Immature natural killer cell (primary cell): ENCODE measurements at regions not wholly inside any gene's neighbourhood (a gene's known extent, or its start where the extent isn't known, plus 50 kb on each side); places are given as distances from the start of the nearest gene placed in this dataset.

ENCODE experiments used
- DNase-seq, 3 donors: peaks; one replicate each; pipeline ENCODE4 v3.0.0; 2022; ENCODE audit warnings: mixed read lengths in 1 of 3
- H3K27ac Mint-ChIP-seq, 6 donors: one replicate each; pipeline ENCODE4 v1.8.0; 2020; ENCODE audit warnings: mixed read lengths in 6 of 6, mild to moderate bottlenecking in 5 of 6, inconsistent platforms in 4 of 6, moderate library complexity in 3 of 6
- H3K27me3 Mint-ChIP-seq, 3 donors: one replicate each; pipeline ENCODE4 v1.8.0; 2020 to 2021; ENCODE audit warnings: low read depth in 3 of 3, mild to moderate bottlenecking in 3 of 3, mixed read lengths in 3 of 3, moderate library complexity in 3 of 3, inconsistent platforms in 1 of 3
- H3K36me3 Mint-ChIP-seq, 3 donors: one replicate each; pipeline ENCODE4 v1.8.0; 2020; ENCODE audit warnings: mixed read lengths in 3 of 3, inconsistent platforms in 2 of 3, mild to moderate bottlenecking in 2 of 3
- H3K4me1 Mint-ChIP-seq, 2 donors: one replicate each; pipeline ENCODE4 v1.8.0; 2020; ENCODE audit warnings: inconsistent platforms in 2 of 2, mild to moderate bottlenecking in 2 of 2, mixed read lengths in 2 of 2, moderate library complexity in 1 of 2
- H3K4me3 Mint-ChIP-seq, 5 donors: one replicate each; pipeline ENCODE4 v1.8.0; 2020; ENCODE audit warnings: mild to moderate bottlenecking in 5 of 5, mixed read lengths in 5 of 5, inconsistent platforms in 3 of 5, moderate library complexity in 3 of 5
- H3K9me3 Mint-ChIP-seq, 6 donors: one replicate each; pipeline ENCODE4 v1.8.0; 2020; ENCODE audit warnings: mild to moderate bottlenecking in 6 of 6, mixed read lengths in 6 of 6, inconsistent platforms in 4 of 6, moderate library complexity in 3 of 6

DNA sequence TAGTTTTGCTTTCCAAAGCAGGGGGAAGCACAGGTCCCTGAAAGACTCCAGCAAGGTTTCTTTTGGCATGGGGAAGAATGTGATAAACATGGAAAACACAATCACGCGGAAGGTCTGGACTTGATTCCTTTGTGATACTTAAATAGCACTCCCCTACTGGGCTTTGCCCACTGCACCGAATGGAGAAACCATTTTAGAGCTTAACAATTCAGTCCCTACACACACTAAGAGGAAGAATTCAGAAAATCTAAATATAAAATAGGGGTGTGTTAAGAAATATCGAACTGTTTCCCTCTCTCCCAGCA, 71.4 kb upstream of the NHSL1 start:
- H3K27ac Mint-ChIP-seq, result no peak overlapping the region
- DNase-seq, result no peak
- no peak overlapping the region for H3K4me3 Mint-ChIP-seq
- H3K9me3 Mint-ChIP-seq, result no peaks in the 10 kb centered on the region
- peaks cover 0 to 5% (median 2%) of the 10 kb centered on the region in 3 donors for H3K27me3 Mint-ChIP-seq
- H3K36me3 Mint-ChIP-seq, result no peaks in the 10 kb centered on the region
- H3K4me1 Mint-ChIP-seq, result no peaks in the 10 kb centered on the region

DNA sequence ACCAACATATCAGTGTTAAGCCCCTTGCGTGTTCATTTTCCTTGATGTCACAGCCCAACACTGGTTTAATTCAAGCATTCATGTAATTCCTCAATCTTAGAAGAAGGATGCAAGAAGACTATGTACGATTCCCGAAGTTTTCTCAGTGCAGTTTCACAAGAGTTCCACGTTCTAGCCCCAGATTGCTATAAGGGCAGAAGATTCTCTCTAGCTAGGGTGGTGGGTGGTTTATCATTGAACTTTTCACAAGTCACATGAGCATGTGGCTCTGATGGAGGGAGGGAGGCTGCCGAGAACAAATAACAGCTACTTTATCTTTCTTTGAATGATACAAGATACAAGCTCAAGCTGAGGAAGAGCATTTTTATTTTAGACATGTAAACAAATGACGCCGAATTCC, 71.9 kb upstream of the NHSL1 start:
- Mint-ChIP-seq H3K27ac (no peak overlapping the region), H3K4me1 (no peaks in the 10 kb centered on the region), H3K4me3 (no peak overlapping the region), H3K9me3 (no peaks in the 10 kb centered on the region), H3K27me3 (peaks cover 0 to 5% (median 2%) of the 10 kb centered on the region in 3 donors), H3K36me3 (no peaks in the 10 kb centered on the region)
- DNase-seq, result no peak

DNA sequence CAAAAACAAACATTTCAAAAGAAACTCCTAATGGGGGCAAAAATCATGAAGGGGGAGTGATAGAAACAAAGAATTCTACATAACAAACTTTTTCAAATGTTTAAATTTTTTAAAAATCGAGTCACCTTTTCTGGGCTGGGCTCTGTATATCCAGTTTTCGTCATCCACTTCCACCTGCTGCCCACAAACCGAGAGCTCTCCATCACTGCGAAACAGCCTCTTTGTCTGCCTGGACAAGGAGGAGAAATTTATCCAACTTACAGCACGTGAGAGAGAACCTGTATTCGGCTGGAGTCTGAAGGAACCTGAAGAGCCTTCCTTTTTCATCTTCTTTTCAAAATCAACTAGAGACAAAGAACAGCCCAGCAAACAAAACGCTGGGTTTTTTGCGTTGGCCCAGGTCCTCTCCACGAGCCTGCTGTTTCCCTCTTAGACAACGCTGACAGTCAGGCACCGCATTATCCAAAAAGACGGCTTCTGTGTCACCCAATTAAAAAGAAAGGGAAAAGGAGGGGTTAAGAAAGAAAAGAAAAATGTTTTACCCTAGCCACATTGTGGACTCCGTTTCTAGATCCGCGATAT, 72.4 kb upstream of the NHSL1 start:
- no peak overlapping the region for H3K27ac Mint-ChIP-seq
- no peaks in the 10 kb centered on the region for H3K36me3 Mint-ChIP-seq
- DNase-seq, result no peak
- no peaks in the 10 kb centered on the region for H3K4me1 Mint-ChIP-seq
- no peaks in the 10 kb centered on the region for H3K9me3 Mint-ChIP-seq
- H3K27me3 Mint-ChIP-seq, result peaks cover 0 to 5% (median 2%) of the 10 kb centered on the region in 3 donors
- H3K4me3 Mint-ChIP-seq, result no peak overlapping the region

DNA sequence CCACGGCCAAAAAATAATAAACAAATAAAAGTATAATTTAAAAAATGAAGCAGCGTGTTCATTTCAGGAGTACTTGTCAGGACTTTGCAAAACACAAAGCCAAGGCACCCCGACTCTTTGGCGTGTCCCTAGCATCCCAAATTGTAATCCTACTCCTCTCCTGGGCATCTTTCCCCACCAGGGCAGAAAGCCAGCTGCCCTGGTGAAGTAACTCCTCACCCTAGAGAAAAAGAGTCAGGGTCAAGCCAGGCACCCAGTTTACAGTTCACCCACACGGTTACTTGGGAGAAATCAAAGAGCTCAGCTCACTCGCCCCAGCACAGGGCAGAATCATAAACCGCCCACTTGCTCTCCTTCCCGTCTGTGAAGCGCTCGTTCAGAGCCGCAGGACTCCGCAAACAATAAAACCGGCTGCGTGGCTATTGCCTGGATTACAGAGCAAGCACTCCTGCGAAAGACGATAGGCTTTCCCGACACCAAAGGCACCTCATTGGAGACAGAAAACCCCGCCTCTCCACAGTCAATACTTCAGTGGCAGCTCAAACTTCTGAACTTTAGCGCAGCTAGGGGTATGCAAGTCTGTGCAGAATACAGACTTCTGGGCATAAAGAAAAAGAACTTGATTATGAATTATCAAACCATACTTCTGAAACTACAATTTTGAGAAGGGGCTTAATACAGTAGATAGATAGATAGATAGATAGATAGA, 73.0 kb upstream of the NHSL1 start:
- Mint-ChIP-seq H3K4me3 (no peak overlapping the region), H3K4me1 (no peaks in the 10 kb centered on the region)
- DNase-seq, result no peak

DNA sequence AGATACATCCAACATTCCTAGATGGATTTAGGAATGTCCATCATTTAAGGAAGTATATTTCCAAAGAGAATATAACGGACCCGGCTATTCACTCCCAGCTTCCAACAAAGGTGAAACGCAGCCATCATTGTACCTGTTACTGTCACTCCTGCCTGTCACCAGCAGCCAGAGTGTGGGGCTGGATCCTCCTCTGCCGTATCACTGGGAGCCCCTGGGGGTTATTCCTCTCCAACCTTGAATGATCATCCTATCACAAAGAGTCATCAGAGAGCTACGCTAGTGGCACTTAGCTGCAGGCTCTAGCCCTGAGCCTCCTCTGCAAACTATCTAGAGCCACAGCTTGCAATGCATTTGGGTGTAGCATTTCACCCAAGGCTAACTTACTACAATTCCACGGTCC, 73.6 kb upstream of the NHSL1 start:
- no peaks in the 10 kb centered on the region for H3K36me3 Mint-ChIP-seq
- no peak overlapping the region for H3K27ac Mint-ChIP-seq
- H3K9me3 Mint-ChIP-seq, result no peaks in the 10 kb centered on the region
- H3K27me3 Mint-ChIP-seq, result peaks cover 0 to 5% (median 0%) of the 10 kb centered on the region in 3 donors
- no peak for DNase-seq
- H3K4me3 Mint-ChIP-seq, result no peak overlapping the region
- no peaks in the 10 kb centered on the region for H3K4me1 Mint-ChIP-seq

More for the DNA sequence above, 73.0 kb upstream of the NHSL1 start:
- Mint-ChIP-seq H3K27me3 (peaks cover 0 to 5% (median 0%) of the 10 kb centered on the region in 3 donors), H3K27ac (no peak overlapping the region), H3K9me3 (no peaks in the 10 kb centered on the region), H3K36me3 (no peaks in the 10 kb centered on the region)

GRCh38 chr6:138575257-138575656, 76.0 kb upstream of the NHSL1 start:
- H3K27me3 Mint-ChIP-seq, result peaks cover 0 to 5% (median 0%) of the 10 kb centered on the region in 3 donors
- no peaks in the 10 kb centered on the region for H3K9me3 Mint-ChIP-seq
- no peaks in the 10 kb centered on the region for H3K4me1 Mint-ChIP-seq
- no peak for DNase-seq
- no peak overlapping the region for H3K4me3 Mint-ChIP-seq
- no peaks in the 10 kb centered on the region for H3K36me3 Mint-ChIP-seq
- H3K27ac Mint-ChIP-seq, result no peak overlapping the region

DNA sequence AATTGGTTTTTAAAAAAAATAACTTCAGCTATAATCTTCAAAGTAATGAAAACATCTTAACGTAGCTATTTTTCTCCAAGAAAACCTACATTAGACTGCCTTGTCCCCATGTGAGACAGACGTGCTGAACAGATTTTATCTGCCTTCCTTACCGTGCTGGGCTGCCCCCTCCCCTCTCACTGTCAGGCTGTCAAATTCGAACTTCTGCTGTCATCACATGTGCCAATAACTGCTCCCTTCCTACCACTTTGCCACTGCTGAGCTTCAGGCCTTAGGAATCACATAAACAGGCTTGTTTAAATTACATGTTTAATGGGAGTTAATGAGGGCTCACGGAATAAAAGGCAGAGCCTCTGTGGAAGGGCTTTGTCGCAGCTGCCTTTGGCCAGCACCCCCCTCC, 77.0 kb upstream of the NHSL1 start:
- H3K27ac Mint-ChIP-seq, result no peak overlapping the region
- H3K4me1 Mint-ChIP-seq, result no peaks in the 10 kb centered on the region
- peaks cover 0 to 5% (median 0%) of the 10 kb centered on the region in 3 donors for H3K27me3 Mint-ChIP-seq
- H3K9me3 Mint-ChIP-seq, result no peaks in the 10 kb centered on the region
- DNase-seq, result no peak
- H3K36me3 Mint-ChIP-seq, result no peaks in the 10 kb centered on the region
- no peak overlapping the region for H3K4me3 Mint-ChIP-seq

GRCh38 chr6:138577151-138577915, 78.0 kb upstream of the NHSL1 start:
- Mint-ChIP-seq H3K4me1 (no peaks in the 10 kb centered on the region), H3K36me3 (no peaks in the 10 kb centered on the region), H3K27me3 (peaks cover 0 to 3% (median 0%) of the 10 kb centered on the region in 3 donors)

DNA sequence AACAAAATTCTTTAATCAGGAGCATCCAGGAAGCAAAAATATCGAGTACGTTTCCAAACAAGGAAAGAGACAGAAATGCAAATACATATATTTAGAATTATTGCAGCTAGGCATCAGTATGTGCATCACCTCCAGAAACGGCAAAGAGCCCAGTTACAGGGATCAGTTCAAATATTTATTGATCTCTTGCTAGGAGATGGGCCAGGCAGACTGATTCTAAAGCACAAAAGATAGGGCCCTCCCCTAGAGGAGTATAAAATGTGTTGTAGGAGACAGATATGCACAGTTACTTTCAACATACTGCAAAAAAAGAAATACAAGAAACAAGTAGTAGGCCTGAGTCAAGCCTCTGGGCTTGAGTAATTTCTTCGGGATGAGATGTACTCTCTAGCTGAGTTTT, 80.7 kb upstream of the NHSL1 start:
- H3K4me1 Mint-ChIP-seq, result no peaks in the 10 kb centered on the region
- DNase-seq, result no peak
- H3K9me3 Mint-ChIP-seq, result no peaks in the 10 kb centered on the region
- H3K4me3 Mint-ChIP-seq, result no peak overlapping the region
- no peaks in the 10 kb centered on the region for H3K36me3 Mint-ChIP-seq
- H3K27ac Mint-ChIP-seq, result no peak overlapping the region
- H3K27me3 Mint-ChIP-seq, result peaks cover 0 to 2% (median 2%) of the 10 kb centered on the region in 3 donors

More at GRCh38 chr6:138577151-138577915, 78.0 kb upstream of the NHSL1 start:
- peak overlapping the region in 1 of 6 donors; percentile 18 for H3K27ac Mint-ChIP-seq
- H3K9me3 Mint-ChIP-seq, result no peaks in the 10 kb centered on the region
- no peak for DNase-seq
- no peak overlapping the region for H3K4me3 Mint-ChIP-seq

DNA sequence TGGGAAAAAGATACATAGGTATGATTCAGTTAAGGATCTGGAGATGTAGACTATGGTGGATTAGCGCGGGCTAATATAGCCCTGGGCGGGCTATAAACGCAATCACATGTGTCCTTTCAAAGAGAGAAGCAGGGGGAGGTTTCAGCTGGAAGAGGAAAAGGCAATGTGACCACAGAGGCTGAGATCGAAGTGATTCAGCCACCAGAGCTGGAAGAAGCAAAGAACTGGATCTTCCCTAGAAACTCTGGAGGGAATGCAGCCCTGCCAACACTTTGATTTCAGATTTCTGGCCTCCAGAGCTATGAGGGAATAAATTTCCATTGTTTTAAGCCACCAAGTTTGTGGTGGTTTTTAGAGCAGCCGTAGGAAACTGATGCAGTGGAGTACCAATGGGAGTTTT, 81.5 kb upstream of the NHSL1 start:
- Mint-ChIP-seq H3K9me3 (no peaks in the 10 kb centered on the region), H3K27me3 (peaks cover 0 to 2% (median 0%) of the 10 kb centered on the region in 3 donors), H3K27ac (no peak overlapping the region), H3K4me3 (no peak overlapping the region), H3K4me1 (no peaks in the 10 kb centered on the region), H3K36me3 (no peaks in the 10 kb centered on the region)
- no peak for DNase-seq

DNA sequence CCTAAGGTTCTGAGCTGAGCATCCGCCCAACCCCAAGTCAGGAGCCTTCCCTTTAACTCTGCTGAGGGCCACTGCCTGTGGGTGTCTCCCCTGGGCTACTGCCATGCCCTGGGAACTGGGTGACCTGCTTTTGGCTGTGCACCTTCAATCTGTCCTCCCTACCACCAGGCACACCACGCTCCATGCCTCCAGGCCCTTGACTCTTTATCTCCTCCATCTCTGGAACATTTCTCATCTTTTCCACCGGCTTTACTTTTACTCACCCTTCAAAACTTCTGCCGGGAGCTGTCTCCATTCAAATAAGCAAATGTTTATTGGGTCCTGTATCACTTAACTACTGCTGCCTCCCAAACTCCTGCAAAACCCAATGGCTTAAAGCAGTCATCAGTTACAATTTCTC, 83.3 kb upstream of the NHSL1 start:
- Mint-ChIP-seq H3K4me3 (no peak overlapping the region), H3K36me3 (no peaks in the 10 kb centered on the region), H3K27ac (no peak overlapping the region), H3K4me1 (no peaks in the 10 kb centered on the region), H3K9me3 (no peaks in the 10 kb centered on the region), H3K27me3 (peaks cover 0 to 2% (median 0%) of the 10 kb centered on the region in 3 donors)
- no peak for DNase-seq

DNA sequence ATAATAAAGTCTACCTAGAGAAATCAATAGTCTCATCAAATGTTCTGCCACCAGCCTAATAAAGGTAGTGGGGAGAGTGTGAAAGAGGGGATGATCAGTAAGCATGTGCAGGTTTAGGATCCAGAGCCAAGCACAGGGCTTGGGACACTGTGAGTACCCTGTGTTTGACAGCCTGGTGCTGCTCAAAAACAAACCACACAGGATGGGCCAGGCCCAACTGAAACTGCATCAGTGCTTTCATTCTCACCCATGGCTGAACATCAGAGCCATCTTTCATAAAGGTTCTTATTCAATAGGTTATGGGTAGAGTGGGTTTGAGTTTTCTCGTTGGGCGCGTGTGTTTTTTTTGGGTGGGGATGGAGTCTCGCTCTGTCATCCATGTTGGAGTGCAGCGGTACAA, 87.3 kb upstream of the NHSL1 start:
- no peaks in the 10 kb centered on the region for H3K9me3 Mint-ChIP-seq

DNA sequence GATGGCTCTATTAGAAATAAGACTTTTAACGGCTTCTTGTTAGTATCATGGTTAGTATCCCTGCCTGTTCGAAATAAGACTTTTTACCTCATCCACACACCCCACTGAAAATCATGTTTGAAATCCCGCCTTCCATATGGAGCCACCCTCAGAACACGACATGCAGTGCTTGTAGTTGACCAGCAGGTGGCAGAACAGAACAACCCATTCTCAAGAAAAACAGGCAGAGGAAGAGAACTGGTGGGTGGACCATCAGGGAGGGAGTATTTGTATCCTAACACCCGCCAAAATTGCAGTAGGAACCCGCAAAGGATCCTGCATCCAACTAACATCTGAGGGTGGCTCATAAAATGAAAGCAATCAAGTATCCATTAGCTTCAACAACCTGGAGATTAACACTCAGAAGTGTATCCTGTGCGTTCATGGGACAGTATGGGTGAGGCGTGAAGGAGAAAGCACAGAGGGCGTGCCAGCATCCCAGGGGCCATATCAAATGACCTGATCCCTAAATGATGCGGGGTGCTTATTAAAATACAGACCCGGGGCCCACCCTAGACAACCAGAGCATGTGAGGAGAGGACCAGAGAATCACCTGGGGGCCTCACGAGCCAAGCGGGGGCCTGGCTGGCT, 89.6 kb upstream of the NHSL1 start:
- H3K4me3 Mint-ChIP-seq, result no peak overlapping the region
- peak; percentile 45 to 54 (median 46) for DNase-seq
- peaks cover 9 to 14% of the 10 kb centered on the region in 2 donors for H3K4me1 Mint-ChIP-seq
- H3K9me3 Mint-ChIP-seq, result no peaks in the 10 kb centered on the region
- no peaks in the 10 kb centered on the region for H3K36me3 Mint-ChIP-seq
- peaks cover 0 to 3% (median 2%) of the 10 kb centered on the region in 3 donors for H3K27me3 Mint-ChIP-seq
- no peak overlapping the region for H3K27ac Mint-ChIP-seq

More for the DNA sequence above, 87.3 kb upstream of the NHSL1 start:
- Mint-ChIP-seq H3K27me3 (peaks cover 0 to 3% (median 2%) of the 10 kb centered on the region in 3 donors), H3K4me3 (no peak overlapping the region), H3K27ac (no peak overlapping the region), H3K36me3 (no peaks in the 10 kb centered on the region), H3K4me1 (no peaks in the 10 kb centered on the region)
- DNase-seq, result no peak
